ENCODE measurements at regions not wholly inside any gene's neighbourhood (a gene's known extent, or its start where the extent isn't known, plus 50 kb on each side); places are given as distances from the start of the nearest gene placed in this dataset.

- no peak for TF ChIP-seq CTCF (optimal IDR thresholded peaks at IDR 0.05 in 1 of 3, IDR thresholded peaks at IDR 0.05 in 1 of 3, conservative IDR thresholded peaks at IDR 0.05 in 1 of 3; ENCODE audit: extremely low read depth in 1 of 3, insufficient read depth in 2 of 3, low read length in 3 of 3)
- no peak for TF ChIP-seq EZH2 (IDR thresholded peaks at IDR 0.05; ENCODE audit: low read length)
These were observed 969.0 kb downstream of the TECRL start for GRCh38 chr4:63440236-63440635.

Data from keratinocyte (primary cell).